Retina (tissue), 1 donor: ENCODE measurements at regions not wholly inside any gene's neighbourhood (a gene's known extent, or its start where the extent isn't known, plus 50 kb on each side); places are given as distances from the start of the nearest gene placed in this dataset.
"Not testable (repeated sequence)": the region's sequence is repeated elsewhere in the genome, so short reads cannot be mapped to it uniquely, and the experiment has no call there.

Experiments
- DNase-seq: peaks from one replicate; pipeline ENCODE4 v3.0.0-alpha.2; 2016

GRCh38 chr6:164346631-164347030 lies 932.1 kb downstream of the QKI start:
- DNase-seq, result no peak

GRCh38 chr6:164345806-164346496 lies 931.4 kb downstream of the QKI start:
- DNase-seq, result no peak

GRCh38 chr6:164345327-164345726 lies 930.8 kb downstream of the QKI start:
- DNase-seq, result peak; percentile 12

GRCh38 chr6:164344801-164345291 lies 930.3 kb downstream of the QKI start:
- peak; percentile 11 for DNase-seq

GRCh38 chr6:164339442-164339841 lies 924.9 kb downstream of the QKI start:
- DNase-seq, result not testable (repeated sequence)

- no peak for DNase-seq
These were observed 923.4 kb downstream of the QKI start for GRCh38 chr6:164337925-164338397.

- DNase-seq, result no peak
These were observed 922.8 kb downstream of the QKI start for GRCh38 chr6:164337024-164337924.

- DNase-seq, result no peak
These were observed 921.9 kb downstream of the QKI start for GRCh38 chr6:164336455-164336854.

GRCh38 chr6:164331026-164331425 lies 916.5 kb downstream of the QKI start:
- no peak for DNase-seq

- DNase-seq, result no peak
These were observed 910.6 kb downstream of the QKI start for GRCh38 chr6:164325168-164325567.

- DNase-seq, result no peak
These were observed 908.0 kb downstream of the QKI start for GRCh38 chr6:164322533-164322932.

GRCh38 chr6:164321297-164321696 lies 906.8 kb downstream of the QKI start:
- no peak for DNase-seq

- no peak for DNase-seq
These were observed 900.9 kb downstream of the QKI start for GRCh38 chr6:164315376-164315775.

GRCh38 chr6:164308339-164308738 lies 893.8 kb downstream of the QKI start:
- DNase-seq, result no peak

- no peak for DNase-seq
These were observed 888.8 kb downstream of the QKI start for GRCh38 chr6:164303102-164303964.

- no peak for DNase-seq
These were observed 881.9 kb downstream of the QKI start for GRCh38 chr6:164296411-164296810.

GRCh38 chr6:164294047-164294784 lies 879.7 kb downstream of the QKI start:
- no peak for DNase-seq

GRCh38 chr6:164291224-164291623 lies 876.7 kb downstream of the QKI start:
- no peak for DNase-seq

- DNase-seq, result no peak
These were observed 875.6 kb downstream of the QKI start for GRCh38 chr6:164290101-164290500.

GRCh38 chr6:164286011-164286410 lies 871.5 kb downstream of the QKI start:
- DNase-seq, result no peak

GRCh38 chr6:164283574-164283973 lies 869.1 kb downstream of the QKI start:
- DNase-seq, result no peak

GRCh38 chr6:164276211-164276610 lies 861.7 kb downstream of the QKI start:
- no peak for DNase-seq
